ENCODE measurements at regions not wholly inside any gene's neighbourhood (a gene's known extent, or its start where the extent isn't known, plus 50 kb on each side); places are given as distances from the start of the nearest gene placed in this dataset.

- intact Hi-C loops (cut with DNase I) = no loop called here
- H3K9ac ChIP-seq (ENCODE audit: low read length in 3 of 3) = no peak overlapping the region
- H3K36me3 ChIP-seq (ENCODE audit: control insufficient read depth in 2 of 3, insufficient read depth in 3 of 3, low read length in 3 of 3) = peaks cover 0 to 2% (median 0%) of the 10 kb centered on the region in 3 donors
- no peaks in the 10 kb centered on the region for H3K4me1 ChIP-seq (ENCODE audit: control insufficient read depth in 2 of 3, insufficient read depth in 2 of 3, low read depth in 1 of 3, low read length in 3 of 3)
- DNase-seq (no peak), FAIRE-seq (no peak)
- H3K4me3 ChIP-seq (ENCODE audit: low read length in 3 of 3) = no peak overlapping the region
- H3K27ac ChIP-seq (ENCODE audit: low read depth in 2 of 2, low read length in 2 of 2) = no peak overlapping the region
- no peaks in the 10 kb centered on the region for H3K9me3 ChIP-seq (ENCODE audit: control insufficient read depth in 2 of 3, insufficient read depth in 1 of 3, low read length in 3 of 3)
- TF ChIP-seq, protein P1, sequence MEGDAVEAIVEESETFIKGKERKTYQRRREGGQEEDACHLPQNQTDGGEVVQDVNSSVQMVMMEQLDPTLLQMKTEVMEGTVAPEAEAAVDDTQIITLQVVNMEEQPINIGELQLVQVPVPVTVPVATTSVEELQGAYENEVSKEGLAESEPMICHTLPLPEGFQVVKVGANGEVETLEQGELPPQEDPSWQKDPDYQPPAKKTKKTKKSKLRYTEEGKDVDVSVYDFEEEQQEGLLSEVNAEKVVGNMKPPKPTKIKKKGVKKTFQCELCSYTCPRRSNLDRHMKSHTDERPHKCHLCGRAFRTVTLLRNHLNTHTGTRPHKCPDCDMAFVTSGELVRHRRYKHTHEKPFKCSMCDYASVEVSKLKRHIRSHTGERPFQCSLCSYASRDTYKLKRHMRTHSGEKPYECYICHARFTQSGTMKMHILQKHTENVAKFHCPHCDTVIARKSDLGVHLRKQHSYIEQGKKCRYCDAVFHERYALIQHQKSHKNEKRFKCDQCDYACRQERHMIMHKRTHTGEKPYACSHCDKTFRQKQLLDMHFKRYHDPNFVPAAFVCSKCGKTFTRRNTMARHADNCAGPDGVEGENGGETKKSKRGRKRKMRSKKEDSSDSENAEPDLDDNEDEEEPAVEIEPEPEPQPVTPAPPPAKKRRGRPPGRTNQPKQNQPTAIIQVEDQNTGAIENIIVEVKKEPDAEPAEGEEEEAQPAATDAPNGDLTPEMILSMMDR (IDR thresholded peaks at IDR 0.05; ENCODE audit: borderline replicate concordance, extremely low read depth, insufficient read depth) = no peak
- H3K27me3 ChIP-seq (ENCODE audit: control insufficient read depth, insufficient read depth, low read length) = no peaks in the 10 kb centered on the region
Measured at GRCh38 chr6:126113261-126113660, 126.9 kb downstream of the TRMT11 start.

DNA sequence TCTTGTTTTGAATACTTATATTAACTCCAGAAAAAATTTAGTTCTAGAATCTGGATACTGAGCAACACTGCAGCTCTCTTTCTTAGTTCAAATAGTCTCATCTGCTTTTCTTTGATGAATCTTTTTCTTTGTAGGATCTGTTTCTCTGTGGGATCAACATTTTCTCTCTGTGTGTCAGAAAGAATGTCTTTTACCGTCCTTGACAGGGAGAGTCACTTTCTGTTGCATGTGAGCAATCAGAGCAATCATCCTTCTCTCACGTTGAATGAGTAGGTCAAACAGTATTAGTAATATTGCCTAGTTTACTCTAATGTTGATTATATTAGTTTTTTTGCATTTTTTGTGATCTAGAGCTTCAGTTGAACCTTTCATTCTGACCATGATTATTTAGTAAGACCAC is 130.9 kb downstream of the TRMT11 start:
- H3K27ac ChIP-seq (ENCODE audit: low read depth in 2 of 2, low read length in 2 of 2) = no peak overlapping the region
- H3K4me3 ChIP-seq (ENCODE audit: low read length in 3 of 3) = no peak overlapping the region
- TF ChIP-seq, protein P1 (IDR thresholded peaks at IDR 0.05; ENCODE audit: borderline replicate concordance, extremely low read depth, insufficient read depth) = no peak
- intact Hi-C loops (cut with DNase I) = no loop called here
- H3K27me3 ChIP-seq (ENCODE audit: control insufficient read depth, insufficient read depth, low read length) = no peaks in the 10 kb centered on the region
- no peaks in the 10 kb centered on the region for H3K9me3 ChIP-seq (ENCODE audit: control insufficient read depth in 2 of 3, insufficient read depth in 1 of 3, low read length in 3 of 3)
- no peak overlapping the region for H3K9ac ChIP-seq (ENCODE audit: low read length in 3 of 3)
- DNase-seq (no peak), FAIRE-seq (no peak)
- H3K4me1 ChIP-seq (ENCODE audit: control insufficient read depth in 2 of 3, insufficient read depth in 2 of 3, low read depth in 1 of 3, low read length in 3 of 3) = no peaks in the 10 kb centered on the region
- peaks cover 0 to 2% (median 0%) of the 10 kb centered on the region in 3 donors for H3K36me3 ChIP-seq (ENCODE audit: control insufficient read depth in 2 of 3, insufficient read depth in 3 of 3, low read length in 3 of 3)

- peaks cover 0 to 2% (median 0%) of the 10 kb centered on the region in 3 donors for H3K36me3 ChIP-seq (ENCODE audit: control insufficient read depth in 2 of 3, insufficient read depth in 3 of 3, low read length in 3 of 3)
- intact Hi-C loops (cut with DNase I) = no loop called here
- no peak overlapping the region for H3K9ac ChIP-seq (ENCODE audit: low read length in 3 of 3)
- H3K27me3 ChIP-seq (ENCODE audit: control insufficient read depth, insufficient read depth, low read length) = no peaks in the 10 kb centered on the region
- H3K27ac ChIP-seq (ENCODE audit: low read depth in 2 of 2, low read length in 2 of 2) = no peak overlapping the region
- TF ChIP-seq, protein P1 (IDR thresholded peaks at IDR 0.05; ENCODE audit: borderline replicate concordance, extremely low read depth, insufficient read depth) = no peak
- DNase-seq = no peak
- H3K9me3 ChIP-seq (ENCODE audit: control insufficient read depth in 2 of 3, insufficient read depth in 1 of 3, low read length in 3 of 3) = no peaks in the 10 kb centered on the region
- no peaks in the 10 kb centered on the region for H3K4me1 ChIP-seq (ENCODE audit: control insufficient read depth in 2 of 3, insufficient read depth in 2 of 3, low read depth in 1 of 3, low read length in 3 of 3)
- no peak overlapping the region for H3K4me3 ChIP-seq (ENCODE audit: low read length in 3 of 3)
- FAIRE-seq = no peak
Measured at GRCh38 chr6:126118058-126118755, 131.9 kb downstream of the TRMT11 start.

DNA sequence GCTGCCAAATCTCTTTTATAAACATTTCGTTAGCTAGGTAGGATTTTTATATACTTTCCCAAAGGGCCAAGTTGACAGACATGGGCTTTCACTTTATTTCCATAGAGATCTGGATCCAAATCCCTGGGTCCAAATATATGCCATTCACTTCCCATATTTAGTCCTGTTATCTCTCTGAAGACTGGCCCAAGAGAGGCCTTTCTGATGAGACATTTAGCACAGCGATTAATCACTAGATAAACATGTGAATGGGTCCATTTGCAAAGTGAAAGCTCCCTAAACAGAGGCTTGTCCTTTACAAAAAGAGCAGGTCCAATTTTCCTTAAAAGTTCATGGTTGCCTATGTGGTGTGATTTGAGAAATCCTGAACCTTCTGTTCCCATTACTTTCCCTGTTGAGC is 132.6 kb downstream of the TRMT11 start:
- Histone ChIP-seq H3K9ac (ENCODE audit: low read length in 3 of 3) (no peak overlapping the region), H3K4me1 (ENCODE audit: control insufficient read depth in 2 of 3, insufficient read depth in 2 of 3, low read depth in 1 of 3, low read length in 3 of 3) (no peaks in the 10 kb centered on the region), H3K27me3 (ENCODE audit: control insufficient read depth, insufficient read depth, low read length) (no peaks in the 10 kb centered on the region), H3K27ac (ENCODE audit: low read depth in 2 of 2, low read length in 2 of 2) (no peak overlapping the region), H3K9me3 (ENCODE audit: control insufficient read depth in 2 of 3, insufficient read depth in 1 of 3, low read length in 3 of 3) (no peaks in the 10 kb centered on the region), H3K4me3 (ENCODE audit: low read length in 3 of 3) (no peak overlapping the region), H3K36me3 (ENCODE audit: control insufficient read depth in 2 of 3, insufficient read depth in 3 of 3, low read length in 3 of 3) (peaks cover 0 to 2% (median 0%) of the 10 kb centered on the region in 3 donors)
- TF ChIP-seq, protein P1 (IDR thresholded peaks at IDR 0.05; ENCODE audit: borderline replicate concordance, extremely low read depth, insufficient read depth) = no peak
- DNase-seq (no peak), FAIRE-seq (no peak)
- intact Hi-C loops (cut with DNase I) = no loop called here

All from kidney (tissue), 13 donors.